Chondrocyte (in vitro differentiated cells): ENCODE measurements at regions not wholly inside any gene's neighbourhood (a gene's known extent, or its start where the extent isn't known, plus 50 kb on each side); places are given as distances from the start of the nearest gene placed in this dataset.
"Not testable (repeated sequence)": the region's sequence is repeated elsewhere in the genome, so short reads cannot be mapped to it uniquely, and the experiment has no call there.

Experiments
- DNase-seq: peaks from one replicate; pipeline ENCODE4 v3.0.0; 2021; ENCODE audit warnings: mixed read lengths, low spot score
- H3K27ac Mint-ChIP-seq: one replicate; pipeline ENCODE4 v1.8.0; 2021; ENCODE audit warnings: mild to moderate bottlenecking, moderate library complexity, mixed read lengths; ENCODE audit not compliant: unreplicated experiment
- H3K27me3 Mint-ChIP-seq: 2 replicates; pipeline ENCODE4 v1.8.0; 2021; ENCODE audit warnings: low read depth, mixed read lengths
- H3K36me3 Mint-ChIP-seq: 2 replicates; pipeline ENCODE4 v1.8.0; 2021; ENCODE audit warnings: low read depth, mixed read lengths
- H3K4me1 Mint-ChIP-seq: 2 replicates; pipeline ENCODE4 v1.8.0; 2021; ENCODE audit warnings: low read depth, mild to moderate bottlenecking, mixed read lengths
- H3K4me3 Mint-ChIP-seq: one replicate; pipeline ENCODE4 v1.8.0; 2021; ENCODE audit warnings: mild to moderate bottlenecking, moderate library complexity, mixed read lengths; ENCODE audit not compliant: unreplicated experiment
- H3K9me3 Mint-ChIP-seq: 2 replicates; pipeline ENCODE4 v1.8.0; 2021; ENCODE audit warnings: low read depth, mixed read lengths
- TF ChIP-seq, protein P1 (sequence below): fragments of 200-600 bp; sonication (generic); IDR thresholded peaks from 2 replicates; pipeline ENCODE4 v1.5.0; 2021; ENCODE audit warnings: antibody characterized with exemption, mild to moderate bottlenecking, moderate library complexity

DNA sequence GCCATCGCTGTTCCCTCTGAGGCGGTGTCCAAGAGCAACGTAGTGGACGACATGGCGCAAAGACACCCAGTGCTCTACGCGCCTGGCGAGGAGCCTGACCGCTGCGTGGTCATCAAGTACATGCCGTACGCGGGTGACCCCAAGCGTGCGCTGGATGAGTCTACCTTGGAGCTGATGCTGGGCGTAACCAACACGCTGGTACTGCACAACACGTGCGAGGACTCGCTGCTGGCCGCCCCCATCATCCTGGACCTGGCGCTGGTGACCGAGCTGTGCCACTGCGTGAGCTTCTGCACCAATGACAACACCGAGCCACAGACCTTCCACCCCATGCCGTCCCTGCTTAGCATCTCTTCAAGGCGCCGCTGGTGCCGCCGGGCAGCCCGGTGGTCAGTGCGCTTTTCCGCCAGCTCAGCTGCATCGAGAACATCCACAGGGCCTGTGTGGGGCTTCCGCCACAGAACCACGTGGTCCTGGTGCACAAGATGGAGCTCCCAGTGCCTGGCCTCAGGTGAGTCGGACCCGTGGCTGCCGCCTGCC lies 129.0 kb downstream of the ANAPC4 start:
- H3K27ac Mint-ChIP-seq, result no peak overlapping the region
- H3K9me3 Mint-ChIP-seq, result no peaks in the 10 kb centered on the region
- H3K4me3 Mint-ChIP-seq, result no peak overlapping the region
- no peak for DNase-seq
- no peaks in the 10 kb centered on the region for H3K36me3 Mint-ChIP-seq
- TF ChIP-seq, protein P1, sequence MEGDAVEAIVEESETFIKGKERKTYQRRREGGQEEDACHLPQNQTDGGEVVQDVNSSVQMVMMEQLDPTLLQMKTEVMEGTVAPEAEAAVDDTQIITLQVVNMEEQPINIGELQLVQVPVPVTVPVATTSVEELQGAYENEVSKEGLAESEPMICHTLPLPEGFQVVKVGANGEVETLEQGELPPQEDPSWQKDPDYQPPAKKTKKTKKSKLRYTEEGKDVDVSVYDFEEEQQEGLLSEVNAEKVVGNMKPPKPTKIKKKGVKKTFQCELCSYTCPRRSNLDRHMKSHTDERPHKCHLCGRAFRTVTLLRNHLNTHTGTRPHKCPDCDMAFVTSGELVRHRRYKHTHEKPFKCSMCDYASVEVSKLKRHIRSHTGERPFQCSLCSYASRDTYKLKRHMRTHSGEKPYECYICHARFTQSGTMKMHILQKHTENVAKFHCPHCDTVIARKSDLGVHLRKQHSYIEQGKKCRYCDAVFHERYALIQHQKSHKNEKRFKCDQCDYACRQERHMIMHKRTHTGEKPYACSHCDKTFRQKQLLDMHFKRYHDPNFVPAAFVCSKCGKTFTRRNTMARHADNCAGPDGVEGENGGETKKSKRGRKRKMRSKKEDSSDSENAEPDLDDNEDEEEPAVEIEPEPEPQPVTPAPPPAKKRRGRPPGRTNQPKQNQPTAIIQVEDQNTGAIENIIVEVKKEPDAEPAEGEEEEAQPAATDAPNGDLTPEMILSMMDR, result no peak
- no peaks in the 10 kb centered on the region for H3K4me1 Mint-ChIP-seq
- peaks cover 4% of the 10 kb centered on the region for H3K27me3 Mint-ChIP-seq

DNA sequence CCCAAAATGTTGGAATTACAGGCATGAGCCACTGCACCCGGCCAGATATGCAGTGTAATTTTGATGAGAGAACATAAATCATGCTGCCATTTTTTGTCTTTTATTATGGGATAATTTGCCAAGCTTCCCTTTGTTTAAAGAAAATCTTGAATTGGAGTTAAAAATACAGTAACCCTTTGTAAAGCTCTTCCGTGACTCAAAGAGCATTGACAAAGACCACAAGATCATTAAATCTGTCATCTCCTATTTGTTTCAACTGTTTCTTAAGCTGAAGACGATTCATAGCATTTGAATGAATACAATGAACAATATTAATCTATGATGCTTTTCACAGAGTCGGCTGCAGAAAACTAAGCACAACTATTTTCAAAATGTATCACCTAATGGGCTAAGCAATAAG lies 132.6 kb downstream of the ANAPC4 start:
- Mint-ChIP-seq H3K27me3 (peaks cover 4% of the 10 kb centered on the region), H3K4me3 (no peak overlapping the region), H3K4me1 (no peaks in the 10 kb centered on the region), H3K9me3 (no peaks in the 10 kb centered on the region), H3K27ac (no peak overlapping the region), H3K36me3 (no peaks in the 10 kb centered on the region)
- no peak for DNase-seq
- TF ChIP-seq, protein P1, result no peak

DNA sequence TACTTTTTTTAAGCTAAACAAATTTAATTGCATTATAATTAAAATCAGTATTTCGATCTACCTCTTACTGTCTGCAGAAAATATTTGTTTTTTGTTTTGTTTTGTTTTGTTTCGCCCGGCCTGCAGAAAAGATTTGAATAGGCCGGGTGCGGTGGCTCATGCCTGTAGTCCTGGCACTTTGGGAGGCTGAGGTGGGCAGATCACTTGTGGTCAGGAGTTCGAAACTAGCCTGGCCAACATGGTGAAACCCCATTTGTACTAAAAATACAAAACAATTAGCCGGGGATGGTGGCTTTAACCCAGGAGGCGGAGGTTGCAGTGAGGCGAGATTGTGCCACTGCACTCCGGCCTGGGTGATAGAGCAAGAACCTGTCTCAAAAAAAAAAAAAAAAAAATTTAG lies 134.8 kb downstream of the ANAPC4 start:
- H3K9me3 Mint-ChIP-seq, H3K27me3 Mint-ChIP-seq, H3K4me3 Mint-ChIP-seq, DNase-seq, H3K4me1 Mint-ChIP-seq, H3K27ac Mint-ChIP-seq, H3K36me3 Mint-ChIP-seq: not testable (repeated sequence)

DNA sequence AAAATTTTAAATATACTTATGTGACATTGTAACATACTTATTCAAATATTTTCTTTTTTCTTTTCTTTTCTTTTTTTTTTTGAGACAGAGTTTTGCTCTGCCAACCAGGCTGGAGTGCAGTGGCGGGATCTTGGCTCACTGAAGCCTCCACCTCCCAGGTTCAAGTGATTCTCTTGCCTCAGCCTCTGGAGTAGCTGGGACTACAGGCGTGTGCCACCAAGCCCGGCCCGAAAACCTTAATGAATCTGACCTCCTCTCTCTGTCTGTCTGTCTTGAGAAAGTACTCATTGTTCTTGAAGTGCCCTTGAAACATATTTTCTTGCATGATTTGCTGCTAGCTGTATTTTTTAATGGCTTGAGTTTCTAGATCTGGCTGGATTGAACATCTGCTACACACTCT lies 136.8 kb downstream of the ANAPC4 start:
- no peaks in the 10 kb centered on the region for H3K4me1 Mint-ChIP-seq
- no peaks in the 10 kb centered on the region for H3K9me3 Mint-ChIP-seq
- TF ChIP-seq, protein P1, result no peak
- no peak overlapping the region for H3K27ac Mint-ChIP-seq
- no peaks in the 10 kb centered on the region for H3K36me3 Mint-ChIP-seq
- DNase-seq, result no peak
- H3K27me3 Mint-ChIP-seq, result peaks cover 14% of the 10 kb centered on the region
- no peak overlapping the region for H3K4me3 Mint-ChIP-seq

DNA sequence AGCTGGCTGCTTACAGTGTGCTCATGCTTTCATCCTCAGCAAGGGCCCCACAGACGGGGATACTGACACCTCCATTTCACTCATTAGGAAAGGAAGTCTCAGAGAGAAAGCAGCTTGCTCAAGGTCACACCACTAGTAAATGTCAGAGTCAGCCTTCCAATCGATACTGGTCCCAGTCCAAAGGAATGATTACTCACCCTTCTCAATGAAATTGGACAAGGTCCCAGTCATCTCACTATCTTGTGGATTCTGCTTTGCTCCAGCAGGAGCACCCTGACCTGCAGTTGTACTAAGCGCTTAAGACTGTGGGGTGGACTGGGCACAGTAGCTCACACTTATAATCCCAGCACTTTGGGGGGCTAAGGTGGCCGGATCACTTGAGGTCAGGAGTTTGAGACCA lies 132.2 kb upstream of the SLC34A2 start:
- H3K27me3 Mint-ChIP-seq, result peaks cover 16% of the 10 kb centered on the region

DNA sequence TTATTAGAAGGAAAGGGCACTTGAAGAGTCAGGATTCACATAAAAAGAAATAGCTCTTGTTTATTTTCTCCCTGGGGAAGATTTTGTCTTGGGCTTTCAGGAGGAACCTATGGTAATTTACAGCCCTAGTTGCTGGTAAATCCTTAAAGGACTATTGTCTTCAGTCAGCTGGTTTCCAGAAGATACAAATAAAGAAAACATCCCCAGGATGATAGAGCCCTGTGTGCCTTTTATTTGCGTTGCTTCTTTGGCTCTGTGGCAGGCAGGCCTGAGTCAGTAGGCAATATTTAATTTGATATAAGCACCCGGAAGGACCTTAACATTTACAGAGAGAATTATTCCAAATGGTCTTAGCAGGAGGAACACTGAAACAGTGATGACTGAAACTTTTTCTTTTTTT lies 131.0 kb upstream of the SLC34A2 start:
- no peak overlapping the region for H3K27ac Mint-ChIP-seq
- H3K4me3 Mint-ChIP-seq, result no peak overlapping the region
- H3K4me1 Mint-ChIP-seq, result no peaks in the 10 kb centered on the region
- H3K27me3 Mint-ChIP-seq, result peaks cover 12% of the 10 kb centered on the region
- TF ChIP-seq, protein P1, result no peak
- H3K9me3 Mint-ChIP-seq, result no peaks in the 10 kb centered on the region
- H3K36me3 Mint-ChIP-seq, result peaks cover 1% of the 10 kb centered on the region
- DNase-seq, result no peak

More for the DNA sequence above, 132.2 kb upstream of the SLC34A2 start:
- peaks cover 1% of the 10 kb centered on the region for H3K36me3 Mint-ChIP-seq
- TF ChIP-seq, protein P1, result no peak
- no peak for DNase-seq
- H3K4me3 Mint-ChIP-seq, result no peak overlapping the region
- H3K9me3 Mint-ChIP-seq, result no peaks in the 10 kb centered on the region
- no peak overlapping the region for H3K27ac Mint-ChIP-seq
- no peaks in the 10 kb centered on the region for H3K4me1 Mint-ChIP-seq
